Endothelial cell of umbilical vein (primary cell): ENCODE measurements at regions not wholly inside any gene's neighbourhood (a gene's known extent, or its start where the extent isn't known, plus 50 kb on each side); places are given as distances from the start of the nearest gene placed in this dataset.

ENCODE experiments used
- BruUV-seq: library from RNA; stranded (reverse); fragments of 400-500 nt; replicated peaks from 2 replicates; lab custom pipeline; 2021; lab: Mats Ljungman, UMichigan
- CTCF ChIA-PET: fragments of 300-600, 350-600 bp; sonication (Branson Sonifier 250); formaldehyde crosslinking; loops from one replicate; lab custom pipeline; 2021; ENCODE audit warnings: antibody characterized with exemption, inconsistent platforms; lab: Charles Lee
- POLR2A ChIA-PET: fragments of 300-600, 350-600 bp; sonication (Branson Sonifier 250); formaldehyde crosslinking; loops from one replicate; lab custom pipeline; 2021; ENCODE audit warnings: antibody characterized with exemption, inconsistent platforms; lab: Charles Lee
- DNase-seq: peaks from one replicate; pipeline ENCODE4 v3.0.0-alpha.2; 2011; ENCODE audit warnings: low read depth, low spot score
- FAIRE-seq: peaks from 2 replicates; lab custom pipeline; 2011; peaks lifted over from hg19 to GRCh38; lab: Jason Lieb, UNC
- H2AFZ ChIP-seq: 2 replicates; pipeline ENCODE4 v1.6.0; 2012; ENCODE audit warnings: low read depth, low read length, control low read depth, inconsistent platforms
- H3K27ac ChIP-seq: 2 replicates; pipeline ENCODE4 v1.5.1; 2011; ENCODE audit warnings: low read depth, mild to moderate bottlenecking, control low read depth, low read length, moderate library complexity; ENCODE audit not compliant: insufficient read depth
- H3K27me3 ChIP-seq, 2 experiments: 2 replicates each; pipeline versions ENCODE4 v1.6.0 to v1.6.1; 2011; ENCODE audit warnings: low read length in 2 of 2, mixed read lengths in 1 of 2; ENCODE audit not compliant: control insufficient read depth in 2 of 2, insufficient read depth in 2 of 2
- H3K36me3 ChIP-seq, 2 experiments: 2 replicates in 1 of 2; 3 replicates in 1 of 2; pipeline ENCODE4 v1.5.1; 2011; ENCODE audit warnings: low read length in 2 of 2, mild to moderate bottlenecking in 1 of 2, moderate library complexity in 1 of 2; ENCODE audit not compliant: control insufficient read depth in 2 of 2, insufficient read depth in 2 of 2; ENCODE audit errors: extremely low read depth in 1 of 2
- H3K4me1 ChIP-seq: 3 replicates; pipeline ENCODE4 v1.5.1; 2011; ENCODE audit warnings: mild to moderate bottlenecking, low read length; ENCODE audit not compliant: control insufficient read depth, insufficient read depth; ENCODE audit errors: extremely low read depth
- H3K4me2 ChIP-seq: 2 replicates; pipeline ENCODE4 v1.6.1; 2011; ENCODE audit warnings: low read length, control low read depth, mixed read lengths; ENCODE audit not compliant: insufficient read depth
- H3K4me3 ChIP-seq, 3 experiments: fragments of 200-600 bp in 1 of 3; sonication (generic), shearing (Covaris generic) in 1 of 3; replicated peaks in 1 of 3; 2 replicates each; pipeline ENCODE4 v1.5.1; 2011 to 2016; ENCODE audit warnings: control low read depth in 3 of 3, low read length in 3 of 3, mild to moderate bottlenecking in 2 of 3, inconsistent platforms in 1 of 3, low read depth in 1 of 3, moderate library complexity in 1 of 3; ENCODE audit not compliant: insufficient read depth in 1 of 3
- H3K79me2 ChIP-seq: 2 replicates; pipeline ENCODE4 v1.6.0; 2012; ENCODE audit warnings: low read length, inconsistent platforms; ENCODE audit not compliant: control insufficient read depth, insufficient read depth
- H3K9ac ChIP-seq: replicated peaks from 2 replicates; pipeline ENCODE3; 2011; ENCODE audit warnings: low read length, control low read depth; ENCODE audit not compliant: insufficient read depth; ENCODE audit errors: extremely low read depth
- H3K9me1 ChIP-seq: replicated peaks from 3 replicates; pipeline ENCODE4 v1.6.0; 2011; ENCODE audit warnings: mild to moderate bottlenecking, low read length; ENCODE audit not compliant: control insufficient read depth, insufficient read depth; ENCODE audit errors: extremely low read depth
- H3K9me3 ChIP-seq: replicated peaks from 2 replicates; pipeline ENCODE4 v1.5.1; 2012; ENCODE audit warnings: low read length, inconsistent platforms; ENCODE audit not compliant: control insufficient read depth, insufficient read depth
- H4K20me1 ChIP-seq: replicated peaks from 2 replicates; pipeline ENCODE3; 2011; ENCODE audit warnings: mild to moderate bottlenecking, low read length; ENCODE audit not compliant: control insufficient read depth, insufficient read depth; ENCODE audit errors: extremely low read depth
- FOS ChIP-seq: IDR thresholded peaks from 2 replicates; pipeline ENCODE4 v1.6.1; 2011; ENCODE audit warnings: mild to moderate bottlenecking, low read length, moderate library complexity, borderline replicate concordance; ENCODE audit not compliant: insufficient read depth
- JUN ChIP-seq: IDR thresholded peaks from 2 replicates; pipeline ENCODE4 v1.6.1; 2011; ENCODE audit warnings: borderline replicate concordance, low read depth; ENCODE audit not compliant: insufficient read length, insufficient read depth
- MAX ChIP-seq: IDR thresholded peaks from 2 replicates; pipeline ENCODE4 v1.6.1; 2011; ENCODE audit not compliant: insufficient read depth, insufficient read length
- MYC ChIP-seq: IDR thresholded peaks from one replicate; pipeline ENCODE4 v1.6.1; 2011; ENCODE audit warnings: mild to moderate bottlenecking, low read depth, low read length
- POLR2A ChIP-seq: IDR thresholded peaks from 2 replicates; pipeline ENCODE4 v1.6.1; 2012; ENCODE audit warnings: low read depth, mild to moderate bottlenecking, control low read depth, low read length
- dilution Hi-C: fragments of 300-500 bp; cut with MboI; formaldehyde crosslinking; loops from one replicate; pipeline ENCODE4 v1.15.0; 2019; ENCODE audit warnings: low sequenced_read_pairs; ENCODE audit not compliant: extremely low pct_ligation_motif_present
- intact Hi-C: fragments of 100-400 bp; cut with micrococcal nuclease; formaldehyde crosslinking; loops from one replicate; pipeline ENCODE4 v1.10.0; 2022
- TF ChIP-seq, protein P1 (sequence below), 2 donors: IDR thresholded peaks; 1 replicate in 1 of 2; 2 replicates in 1 of 2; pipeline ENCODE4 v1.5.1; 2011; ENCODE audit warnings: low read length in 2 of 2, mild to moderate bottlenecking in 2 of 2, moderate library complexity in 2 of 2, control low read depth in 1 of 2, inconsistent platforms in 1 of 2, low read depth in 1 of 2; ENCODE audit not compliant: insufficient read depth in 1 of 2; ENCODE audit errors: extremely low read depth in 1 of 2

DNA sequence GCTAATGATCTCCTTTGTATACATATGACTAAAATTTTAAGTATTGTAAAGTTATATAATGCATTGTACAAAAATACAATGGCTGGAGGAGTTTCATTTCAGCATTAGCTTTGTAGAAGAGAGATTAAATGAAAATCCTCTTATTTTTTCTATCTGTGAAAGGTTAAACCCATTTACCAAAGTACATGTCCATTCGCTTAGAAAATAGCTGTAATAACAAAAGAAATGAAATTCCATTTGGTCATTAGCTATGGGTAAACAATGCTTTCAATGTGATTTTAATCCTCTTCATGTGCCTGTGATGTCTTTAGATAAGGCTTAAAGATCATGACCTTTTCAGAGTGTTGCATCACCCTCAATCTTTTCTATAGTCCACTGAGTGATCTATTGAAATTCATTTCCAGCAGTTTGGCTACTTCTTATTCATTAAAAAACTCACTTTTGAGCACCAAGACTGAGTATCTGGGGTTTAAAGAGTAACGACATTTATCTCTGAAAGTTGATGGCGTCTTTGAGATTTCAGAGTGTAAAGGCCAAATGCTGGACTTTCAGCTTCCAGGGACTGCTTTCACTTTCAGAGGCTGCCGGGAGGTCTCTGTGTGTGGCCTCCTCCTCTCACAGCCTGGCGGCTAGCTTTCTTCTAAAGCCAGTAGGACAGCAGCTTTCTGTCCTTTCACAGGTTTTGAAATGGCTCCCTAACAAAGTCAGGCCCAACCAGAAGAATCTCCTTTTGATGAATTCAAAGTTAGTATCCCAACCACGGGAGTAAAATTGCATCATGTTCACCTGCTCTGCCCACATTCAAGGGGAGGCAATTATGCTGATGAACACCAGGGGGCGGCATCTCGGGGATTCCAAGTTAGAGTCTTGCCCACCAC, 701.4 kb upstream of the COBL start:
- Histone ChIP-seq H3K9me1 (no peaks in the 10 kb centered on the region), H3K27ac (no peak overlapping the region), H3K4me2 (no peak overlapping the region), H3K9ac (no peak overlapping the region), H3K27me3 (no peaks in the 10 kb centered on the region), H4K20me1 (no peaks in the 10 kb centered on the region), H2AFZ (peak overlapping the region; percentile 45), H3K4me3 (no peak overlapping the region), H3K4me1 (no peaks in the 10 kb centered on the region), H3K36me3 (no peaks in the 10 kb centered on the region), H3K9me3 (no peaks in the 10 kb centered on the region), H3K79me2 (no peaks in the 10 kb centered on the region)
- intact Hi-C loops: loop anchor here (2.0 kb wide), 1 partner anchor 253 kb away; no protein-coding TSS in a partner anchor
- no peak for TF ChIP-seq POLR2A
- no peak for TF ChIP-seq MAX
- TF ChIP-seq FOS: no peak
- TF ChIP-seq MYC: no peak
- no peak for TF ChIP-seq JUN
- TF ChIP-seq, protein P1, sequence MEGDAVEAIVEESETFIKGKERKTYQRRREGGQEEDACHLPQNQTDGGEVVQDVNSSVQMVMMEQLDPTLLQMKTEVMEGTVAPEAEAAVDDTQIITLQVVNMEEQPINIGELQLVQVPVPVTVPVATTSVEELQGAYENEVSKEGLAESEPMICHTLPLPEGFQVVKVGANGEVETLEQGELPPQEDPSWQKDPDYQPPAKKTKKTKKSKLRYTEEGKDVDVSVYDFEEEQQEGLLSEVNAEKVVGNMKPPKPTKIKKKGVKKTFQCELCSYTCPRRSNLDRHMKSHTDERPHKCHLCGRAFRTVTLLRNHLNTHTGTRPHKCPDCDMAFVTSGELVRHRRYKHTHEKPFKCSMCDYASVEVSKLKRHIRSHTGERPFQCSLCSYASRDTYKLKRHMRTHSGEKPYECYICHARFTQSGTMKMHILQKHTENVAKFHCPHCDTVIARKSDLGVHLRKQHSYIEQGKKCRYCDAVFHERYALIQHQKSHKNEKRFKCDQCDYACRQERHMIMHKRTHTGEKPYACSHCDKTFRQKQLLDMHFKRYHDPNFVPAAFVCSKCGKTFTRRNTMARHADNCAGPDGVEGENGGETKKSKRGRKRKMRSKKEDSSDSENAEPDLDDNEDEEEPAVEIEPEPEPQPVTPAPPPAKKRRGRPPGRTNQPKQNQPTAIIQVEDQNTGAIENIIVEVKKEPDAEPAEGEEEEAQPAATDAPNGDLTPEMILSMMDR (IDR thresholded peaks at IDR 0.05; ENCODE audit: extremely low read depth in 1 of 2, insufficient read depth in 1 of 2, low read depth in 1 of 2, low read length in 2 of 2): peak; percentile 54 to 66
- CTCF ChIA-PET: interaction anchor here (0.7 to 2.0 kb wide), 8 partner anchors 12 to 1101 kb away, joined by 3 to 7 read pairs (median 4); no protein-coding TSS in a partner anchor
- DNase-seq (peak; percentile 18), FAIRE-seq (peak; percentile 63)
- BruUV-seq: no TSS peak
- POLR2A ChIA-PET: no interaction called here
- dilution Hi-C loops: no loop called here
